Astrocyte of the cerebellum (primary cell): ENCODE measurements at regions not wholly inside any gene's neighbourhood (a gene's known extent, or its start where the extent isn't known, plus 50 kb on each side); places are given as distances from the start of the nearest gene placed in this dataset.

Experiments used
- DNase-seq: peaks from one replicate; pipeline ENCODE4 v3.0.0-alpha.2; 2011; ENCODE audit warnings: low read depth
- H3K4me3 ChIP-seq: 2 replicates; pipeline ENCODE4 v1.5.1; 2011; ENCODE audit warnings: mild to moderate bottlenecking, low read depth, low read length, moderate library complexity
- in situ Hi-C: cut with HindIII; loops from 2 replicates; pipeline ENCODE4 v1.10.0; 2017; ENCODE audit warnings: low sequenced_read_pairs
- TF ChIP-seq, protein P1 (sequence below): IDR thresholded peaks from 2 replicates; pipeline ENCODE4 v1.5.1; 2012; ENCODE audit warnings: low read length, low read depth, moderate library complexity, mild to moderate bottlenecking; ENCODE audit errors: missing control alignments

DNA sequence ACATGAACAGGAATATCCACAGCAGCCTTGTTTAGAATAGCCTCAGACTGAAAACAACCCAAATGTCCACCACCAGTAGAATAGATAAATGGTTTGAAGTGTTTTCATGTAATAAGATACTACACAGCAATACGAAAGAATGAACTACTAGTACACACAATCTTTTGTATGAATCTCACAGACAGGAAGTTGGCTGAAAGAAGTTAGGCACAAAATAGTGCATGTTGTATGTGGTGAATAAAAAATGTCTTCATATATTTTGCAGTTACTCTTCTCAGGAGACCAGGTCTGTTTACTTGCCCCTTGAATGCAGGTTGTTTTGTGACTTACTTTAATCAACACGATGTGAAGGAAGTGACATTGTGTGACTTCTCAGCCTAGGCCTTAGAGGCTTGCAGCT lies 75.9 kb upstream of the LEF1 start:
- in situ Hi-C loops: loop anchor here (5.0 kb wide), 1 partner anchor 42 kb away; no protein-coding TSS in a partner anchor
- TF ChIP-seq, protein P1, sequence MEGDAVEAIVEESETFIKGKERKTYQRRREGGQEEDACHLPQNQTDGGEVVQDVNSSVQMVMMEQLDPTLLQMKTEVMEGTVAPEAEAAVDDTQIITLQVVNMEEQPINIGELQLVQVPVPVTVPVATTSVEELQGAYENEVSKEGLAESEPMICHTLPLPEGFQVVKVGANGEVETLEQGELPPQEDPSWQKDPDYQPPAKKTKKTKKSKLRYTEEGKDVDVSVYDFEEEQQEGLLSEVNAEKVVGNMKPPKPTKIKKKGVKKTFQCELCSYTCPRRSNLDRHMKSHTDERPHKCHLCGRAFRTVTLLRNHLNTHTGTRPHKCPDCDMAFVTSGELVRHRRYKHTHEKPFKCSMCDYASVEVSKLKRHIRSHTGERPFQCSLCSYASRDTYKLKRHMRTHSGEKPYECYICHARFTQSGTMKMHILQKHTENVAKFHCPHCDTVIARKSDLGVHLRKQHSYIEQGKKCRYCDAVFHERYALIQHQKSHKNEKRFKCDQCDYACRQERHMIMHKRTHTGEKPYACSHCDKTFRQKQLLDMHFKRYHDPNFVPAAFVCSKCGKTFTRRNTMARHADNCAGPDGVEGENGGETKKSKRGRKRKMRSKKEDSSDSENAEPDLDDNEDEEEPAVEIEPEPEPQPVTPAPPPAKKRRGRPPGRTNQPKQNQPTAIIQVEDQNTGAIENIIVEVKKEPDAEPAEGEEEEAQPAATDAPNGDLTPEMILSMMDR: no peak
- H3K4me3 ChIP-seq: no peak overlapping the region
- no peak for DNase-seq

DNA sequence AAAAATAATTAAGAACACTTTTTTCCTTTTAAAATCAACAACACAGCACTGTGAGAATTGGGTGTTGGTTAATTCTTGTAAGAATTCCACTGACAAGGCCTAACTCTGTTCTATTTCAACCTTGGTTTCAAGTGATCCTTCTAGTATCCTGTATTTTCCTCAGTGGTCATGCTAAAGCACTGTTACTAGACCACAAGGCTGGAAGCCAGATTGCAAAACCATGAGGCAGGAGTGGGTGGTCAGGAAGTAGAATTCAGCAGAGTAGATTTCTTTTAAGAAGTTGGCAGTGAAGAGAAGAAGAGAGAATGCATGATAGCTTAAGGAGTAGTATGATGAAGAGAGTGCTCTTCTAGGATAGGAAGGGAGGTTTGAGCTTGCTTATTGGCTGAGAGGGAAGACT lies 71.6 kb upstream of the LEF1 start:
- DNase-seq: peak; percentile 67
- in situ Hi-C loops: no loop called here
- TF ChIP-seq, protein P1: no peak
- no peak overlapping the region for H3K4me3 ChIP-seq

- TF ChIP-seq, protein P1: no peak
- in situ Hi-C loops: no loop called here
- H3K4me3 ChIP-seq: no peak overlapping the region
- DNase-seq: no peak
Measured at GRCh38 chr4:108237693-108238092, 69.0 kb upstream of the LEF1 start.

- TF ChIP-seq, protein P1: no peak
- in situ Hi-C loops: no loop called here
- no peak for DNase-seq
- no peak overlapping the region for H3K4me3 ChIP-seq
Measured at GRCh38 chr4:108236264-108236663, 67.5 kb upstream of the LEF1 start.

GRCh38 chr4:108227923-108228322 lies 59.2 kb upstream of the LEF1 start:
- no peak overlapping the region for H3K4me3 ChIP-seq
- TF ChIP-seq, protein P1: no peak
- in situ Hi-C loops: no loop called here
- no peak for DNase-seq

GRCh38 chr4:108224611-108225053 lies 55.9 kb upstream of the LEF1 start:
- in situ Hi-C loops: no loop called here
- peak; percentile 59 for DNase-seq
- TF ChIP-seq, protein P1: peak; percentile 20
- no peak overlapping the region for H3K4me3 ChIP-seq

- in situ Hi-C loops: no loop called here
- H3K4me3 ChIP-seq: no peak overlapping the region
- no peak for DNase-seq
- TF ChIP-seq, protein P1: no peak
Measured at GRCh38 chr4:108223313-108223712, 54.6 kb upstream of the LEF1 start.
